ENCODE measurements at regions not wholly inside any gene's neighbourhood (a gene's known extent, or its start where the extent isn't known, plus 50 kb on each side); places are given as distances from the start of the nearest gene placed in this dataset.

- TF ChIP-seq CTCF (IDR thresholded peaks at IDR 0.05; ENCODE audit: low read depth, low read length, poor library complexity, severe bottlenecking): no peak
- no peak for TF ChIP-seq EZH2phosphoT487 (IDR thresholded peaks at IDR 0.05; ENCODE audit: borderline replicate concordance, low read length)
Observed at GRCh38 chr11:59029366-59029889, 56.7 kb upstream of the GLYATL1B start.

Measured in DOHH2 (cell line).